ENCODE measurements at regions not wholly inside any gene's neighbourhood (a gene's known extent, or its start where the extent isn't known, plus 50 kb on each side); places are given as distances from the start of the nearest gene placed in this dataset.

- peaks cover 5% of the 10 kb centered on the region for H3K4me1 Mint-ChIP-seq (ENCODE audit: low read depth)
- intact Hi-C loops (cut with micrococcal nuclease) = no loop called here
Observed at GRCh38 chr1:83671586-83671985, 327.3 kb downstream of the TTLL7 start.

GRCh38 chr1:83670909-83671565 lies 327.9 kb downstream of the TTLL7 start:
- no peaks in the 10 kb centered on the region for H3K27me3 Mint-ChIP-seq (ENCODE audit: low read depth)
- H3K4me3 Mint-ChIP-seq (ENCODE audit: low read depth) = no peak overlapping the region
- intact Hi-C loops (cut with micrococcal nuclease) = no loop called here
- no peaks in the 10 kb centered on the region for H3K9me3 Mint-ChIP-seq
- no peak overlapping the region for H3K27ac Mint-ChIP-seq
- H3K4me1 Mint-ChIP-seq (ENCODE audit: low read depth) = peaks cover 5% of the 10 kb centered on the region
- H3K36me3 Mint-ChIP-seq (ENCODE audit: low read depth) = no peaks in the 10 kb centered on the region
- no peak for DNase-seq (ENCODE audit: low spot score)

More at GRCh38 chr1:83671586-83671985, 327.3 kb downstream of the TTLL7 start:
- Mint-ChIP-seq H3K9me3 (no peaks in the 10 kb centered on the region), H3K4me3 (ENCODE audit: low read depth) (no peak overlapping the region), H3K27me3 (ENCODE audit: low read depth) (peaks cover 1% of the 10 kb centered on the region), H3K36me3 (ENCODE audit: low read depth) (no peaks in the 10 kb centered on the region), H3K27ac (no peak overlapping the region)
- DNase-seq (ENCODE audit: low spot score) = no peak

GRCh38 chr1:83641796-83642443 lies 357.0 kb downstream of the TTLL7 start:
- intact Hi-C loops (cut with micrococcal nuclease) = no loop called here
- Mint-ChIP-seq H3K27ac (no peak overlapping the region), H3K4me1 (ENCODE audit: low read depth) (peaks cover 5% of the 10 kb centered on the region), H3K9me3 (no peaks in the 10 kb centered on the region), H3K27me3 (ENCODE audit: low read depth) (no peaks in the 10 kb centered on the region), H3K36me3 (ENCODE audit: low read depth) (no peaks in the 10 kb centered on the region), H3K4me3 (ENCODE audit: low read depth) (no peak overlapping the region)
- DNase-seq (ENCODE audit: low spot score) = no peak

- no peak for DNase-seq (ENCODE audit: low spot score)
- no peak overlapping the region for H3K4me3 Mint-ChIP-seq (ENCODE audit: low read depth)
Observed at GRCh38 chr1:83641206-83641658, 357.7 kb downstream of the TTLL7 start.

GRCh38 chr1:83639785-83640184 lies 359.1 kb downstream of the TTLL7 start:
- Mint-ChIP-seq H3K4me3 (ENCODE audit: low read depth) (no peak overlapping the region), H3K36me3 (ENCODE audit: low read depth) (no peaks in the 10 kb centered on the region), H3K27ac (no peak overlapping the region), H3K4me1 (ENCODE audit: low read depth) (peaks cover 5% of the 10 kb centered on the region), H3K27me3 (ENCODE audit: low read depth) (no peaks in the 10 kb centered on the region), H3K9me3 (no peaks in the 10 kb centered on the region)
- DNase-seq (ENCODE audit: low spot score) = no peak
- intact Hi-C loops (cut with micrococcal nuclease) = no loop called here

More at GRCh38 chr1:83641206-83641658, 357.7 kb downstream of the TTLL7 start:
- no peak overlapping the region for H3K27ac Mint-ChIP-seq
- H3K4me1 Mint-ChIP-seq (ENCODE audit: low read depth) = peaks cover 5% of the 10 kb centered on the region
- no peaks in the 10 kb centered on the region for H3K27me3 Mint-ChIP-seq (ENCODE audit: low read depth)
- no peaks in the 10 kb centered on the region for H3K36me3 Mint-ChIP-seq (ENCODE audit: low read depth)
- intact Hi-C loops (cut with micrococcal nuclease) = no loop called here
- no peaks in the 10 kb centered on the region for H3K9me3 Mint-ChIP-seq

GRCh38 chr1:83637586-83637985 lies 361.3 kb downstream of the TTLL7 start:
- peaks cover 8% of the 10 kb centered on the region for H3K4me1 Mint-ChIP-seq (ENCODE audit: low read depth)
- H3K27ac Mint-ChIP-seq = no peak overlapping the region
- H3K9me3 Mint-ChIP-seq = no peaks in the 10 kb centered on the region

GRCh38 chr1:83637009-83637408 lies 361.9 kb downstream of the TTLL7 start:
- intact Hi-C loops (cut with micrococcal nuclease) = no loop called here
- H3K36me3 Mint-ChIP-seq (ENCODE audit: low read depth) = no peaks in the 10 kb centered on the region
- H3K4me3 Mint-ChIP-seq (ENCODE audit: low read depth) = no peak overlapping the region
- H3K4me1 Mint-ChIP-seq (ENCODE audit: low read depth) = peaks cover 7% of the 10 kb centered on the region
- H3K27me3 Mint-ChIP-seq (ENCODE audit: low read depth) = no peaks in the 10 kb centered on the region
- no peaks in the 10 kb centered on the region for H3K9me3 Mint-ChIP-seq
- H3K27ac Mint-ChIP-seq = no peak overlapping the region
- DNase-seq (ENCODE audit: low spot score) = no peak

More at GRCh38 chr1:83637586-83637985, 361.3 kb downstream of the TTLL7 start:
- H3K27me3 Mint-ChIP-seq (ENCODE audit: low read depth) = no peaks in the 10 kb centered on the region
- H3K4me3 Mint-ChIP-seq (ENCODE audit: low read depth) = no peak overlapping the region
- H3K36me3 Mint-ChIP-seq (ENCODE audit: low read depth) = no peaks in the 10 kb centered on the region
- intact Hi-C loops (cut with micrococcal nuclease) = no loop called here
- DNase-seq (ENCODE audit: low spot score) = no peak

GRCh38 chr1:83632906-83633305 lies 366.0 kb downstream of the TTLL7 start:
- H3K4me1 Mint-ChIP-seq (ENCODE audit: low read depth) = peaks cover 3% of the 10 kb centered on the region
- H3K4me3 Mint-ChIP-seq (ENCODE audit: low read depth) = no peak overlapping the region

GRCh38 chr1:83631851-83632250 lies 367.1 kb downstream of the TTLL7 start:
- Mint-ChIP-seq H3K27ac (no peak overlapping the region), H3K4me3 (ENCODE audit: low read depth) (no peak overlapping the region), H3K9me3 (peaks cover 6% of the 10 kb centered on the region), H3K4me1 (ENCODE audit: low read depth) (peaks cover 3% of the 10 kb centered on the region), H3K27me3 (ENCODE audit: low read depth) (no peaks in the 10 kb centered on the region), H3K36me3 (ENCODE audit: low read depth) (no peaks in the 10 kb centered on the region)
- DNase-seq (ENCODE audit: low spot score) = no peak
- intact Hi-C loops (cut with micrococcal nuclease) = no loop called here

More at GRCh38 chr1:83632906-83633305, 366.0 kb downstream of the TTLL7 start:
- Mint-ChIP-seq H3K9me3 (peaks cover 6% of the 10 kb centered on the region), H3K27ac (no peak overlapping the region), H3K36me3 (ENCODE audit: low read depth) (no peaks in the 10 kb centered on the region), H3K27me3 (ENCODE audit: low read depth) (no peaks in the 10 kb centered on the region)
- intact Hi-C loops (cut with micrococcal nuclease) = no loop called here
- DNase-seq (ENCODE audit: low spot score) = no peak

GRCh38 chr1:83627045-83627444 lies 371.9 kb downstream of the TTLL7 start:
- no peaks in the 10 kb centered on the region for H3K36me3 Mint-ChIP-seq (ENCODE audit: low read depth)
- H3K9me3 Mint-ChIP-seq = peaks cover 6% of the 10 kb centered on the region
- H3K27ac Mint-ChIP-seq = no peak overlapping the region
- no peak for DNase-seq (ENCODE audit: low spot score)
- no peaks in the 10 kb centered on the region for H3K27me3 Mint-ChIP-seq (ENCODE audit: low read depth)
- no peak overlapping the region for H3K4me3 Mint-ChIP-seq (ENCODE audit: low read depth)
- intact Hi-C loops (cut with micrococcal nuclease) = no loop called here
- no peaks in the 10 kb centered on the region for H3K4me1 Mint-ChIP-seq (ENCODE audit: low read depth)

GRCh38 chr1:83626603-83627002 lies 372.3 kb downstream of the TTLL7 start:
- intact Hi-C loops (cut with micrococcal nuclease) = no loop called here
- Mint-ChIP-seq H3K4me3 (ENCODE audit: low read depth) (no peak overlapping the region), H3K4me1 (ENCODE audit: low read depth) (no peaks in the 10 kb centered on the region), H3K36me3 (ENCODE audit: low read depth) (no peaks in the 10 kb centered on the region), H3K27me3 (ENCODE audit: low read depth) (no peaks in the 10 kb centered on the region), H3K9me3 (peaks cover 6% of the 10 kb centered on the region), H3K27ac (no peak overlapping the region)
- no peak for DNase-seq (ENCODE audit: low spot score)

GRCh38 chr1:83625646-83626045 lies 373.3 kb downstream of the TTLL7 start:
- Mint-ChIP-seq H3K4me1 (ENCODE audit: low read depth) (no peaks in the 10 kb centered on the region), H3K4me3 (ENCODE audit: low read depth) (no peak overlapping the region), H3K27me3 (ENCODE audit: low read depth) (no peaks in the 10 kb centered on the region), H3K9me3 (peaks cover 6% of the 10 kb centered on the region), H3K27ac (no peak overlapping the region), H3K36me3 (ENCODE audit: low read depth) (no peaks in the 10 kb centered on the region)
- no peak for DNase-seq (ENCODE audit: low spot score)
- intact Hi-C loops (cut with micrococcal nuclease) = no loop called here

GRCh38 chr1:83620016-83620415 lies 378.9 kb downstream of the TTLL7 start:
- no peaks in the 10 kb centered on the region for H3K9me3 Mint-ChIP-seq
- H3K4me1 Mint-ChIP-seq (ENCODE audit: low read depth) = no peaks in the 10 kb centered on the region
- H3K27ac Mint-ChIP-seq = no peak overlapping the region
- no peak overlapping the region for H3K4me3 Mint-ChIP-seq (ENCODE audit: low read depth)
- intact Hi-C loops (cut with micrococcal nuclease) = no loop called here
- DNase-seq (ENCODE audit: low spot score) = no peak
- H3K27me3 Mint-ChIP-seq (ENCODE audit: low read depth) = no peaks in the 10 kb centered on the region
- no peaks in the 10 kb centered on the region for H3K36me3 Mint-ChIP-seq (ENCODE audit: low read depth)

All from activated T-helper 2 cell treated with anti-CD3 and anti-CD28 coated beads, Interferon-gamma antibody, Interleukin-2, Interleukin-4, amounts not matched to agents 10 μg/mL and 5 μg/mL and 100 μg/mL, durations not matched to agents 14 hours and 24 hours and 36 hours (primary cell).